OCI-LY7 (cell line): ENCODE measurements at regions not wholly inside any gene's neighbourhood (a gene's known extent, or its start where the extent isn't known, plus 50 kb on each side); places are given as distances from the start of the nearest gene placed in this dataset.

ENCODE experiments used
- EZH2phosphoT487 ChIP-seq: fragments of 200-600 bp; sonication (generic); IDR thresholded peaks from 2 replicates; pipeline ENCODE4 v1.6.1; 2018; ENCODE audit warnings: low read depth, borderline replicate concordance, mild to moderate bottlenecking, mixed run types, antibody characterized with exemption, low read length, moderate library complexity, mixed read lengths
- TF ChIP-seq, protein P1 (sequence below): fragments of 200-600 bp; sonication (generic); conservative IDR thresholded peaks from 2 replicates; pipeline ENCODE4 v1.5.1; 2014; ENCODE audit warnings: mild to moderate bottlenecking, antibody characterized with exemption, low read length, moderate library complexity, mixed read lengths

DNA sequence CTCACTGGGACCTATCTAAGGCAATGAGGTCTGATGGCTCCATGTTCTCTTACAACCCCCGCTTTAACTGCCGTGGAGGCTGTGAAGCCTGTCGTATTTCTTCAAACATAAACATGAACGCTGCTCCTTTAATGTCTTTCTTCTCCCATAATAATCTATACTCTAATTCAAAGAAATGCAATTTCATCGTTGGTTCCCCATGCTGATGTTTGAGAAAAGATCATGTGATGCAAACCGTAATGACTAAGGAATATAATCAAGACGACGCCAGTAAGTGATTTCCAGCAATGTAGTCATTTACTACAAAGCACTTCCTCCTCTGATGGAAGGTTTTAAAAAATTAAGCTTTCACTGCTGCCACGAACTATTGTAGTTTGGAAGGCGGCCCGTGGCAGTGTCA lies 102.6 kb upstream of the NEBL start:
- TF ChIP-seq, protein P1, sequence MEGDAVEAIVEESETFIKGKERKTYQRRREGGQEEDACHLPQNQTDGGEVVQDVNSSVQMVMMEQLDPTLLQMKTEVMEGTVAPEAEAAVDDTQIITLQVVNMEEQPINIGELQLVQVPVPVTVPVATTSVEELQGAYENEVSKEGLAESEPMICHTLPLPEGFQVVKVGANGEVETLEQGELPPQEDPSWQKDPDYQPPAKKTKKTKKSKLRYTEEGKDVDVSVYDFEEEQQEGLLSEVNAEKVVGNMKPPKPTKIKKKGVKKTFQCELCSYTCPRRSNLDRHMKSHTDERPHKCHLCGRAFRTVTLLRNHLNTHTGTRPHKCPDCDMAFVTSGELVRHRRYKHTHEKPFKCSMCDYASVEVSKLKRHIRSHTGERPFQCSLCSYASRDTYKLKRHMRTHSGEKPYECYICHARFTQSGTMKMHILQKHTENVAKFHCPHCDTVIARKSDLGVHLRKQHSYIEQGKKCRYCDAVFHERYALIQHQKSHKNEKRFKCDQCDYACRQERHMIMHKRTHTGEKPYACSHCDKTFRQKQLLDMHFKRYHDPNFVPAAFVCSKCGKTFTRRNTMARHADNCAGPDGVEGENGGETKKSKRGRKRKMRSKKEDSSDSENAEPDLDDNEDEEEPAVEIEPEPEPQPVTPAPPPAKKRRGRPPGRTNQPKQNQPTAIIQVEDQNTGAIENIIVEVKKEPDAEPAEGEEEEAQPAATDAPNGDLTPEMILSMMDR: no peak
- no peak for TF ChIP-seq EZH2phosphoT487
